Activated T-helper 1 cell treated with Interleukin-2 at 50 U/mL for 16 hours (primary cell): ENCODE measurements at regions not wholly inside any gene's neighbourhood (a gene's known extent, or its start where the extent isn't known, plus 50 kb on each side); places are given as distances from the start of the nearest gene placed in this dataset.

Experiments
- DNase-seq: peaks from one replicate; pipeline ENCODE4 v3.0.0-alpha.2; 2020; ENCODE audit warnings: low read depth

DNA sequence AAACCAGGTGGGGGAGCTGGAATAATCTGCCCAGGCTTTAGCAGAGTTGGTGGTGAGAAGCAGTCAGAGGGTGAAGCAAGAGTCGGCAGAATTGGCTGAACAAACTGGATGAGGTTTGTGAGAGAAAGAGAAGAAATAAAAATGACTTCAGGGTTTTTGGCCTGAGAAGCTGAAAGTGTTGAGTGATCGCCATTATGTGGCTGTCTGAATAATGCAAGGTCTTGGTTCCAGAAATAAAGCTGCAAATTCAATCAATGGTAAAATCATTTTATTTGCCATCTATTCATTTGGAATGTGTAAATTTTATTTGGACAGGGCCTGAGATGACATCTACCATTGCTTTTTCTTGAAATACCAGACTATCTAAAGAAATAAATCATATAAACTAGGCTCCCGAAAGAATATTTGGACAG lies 50.4 kb upstream of the DAB2 start:
- DNase-seq, result no peak
